Body of pancreas (tissue), 4 donors: ENCODE measurements at regions not wholly inside any gene's neighbourhood (a gene's known extent, or its start where the extent isn't known, plus 50 kb on each side); places are given as distances from the start of the nearest gene placed in this dataset.
"Not testable (repeated sequence)": the region's sequence is repeated elsewhere in the genome, so short reads cannot be mapped to it uniquely, and the experiment has no call there.

Experiments
- ATAC-seq: fragments of 150-250 bp; one replicate; pipeline ENCODE4 v1.9.1; 2016
- DNase-seq, 4 donors: peaks; one replicate each; pipeline ENCODE4 v3.0.0-alpha.2; 2019
- H3K27ac ChIP-seq, 4 donors: fragments of 200-600 bp; sonication (generic); 1 replicate in 3 of 4; 2 replicates in 1 of 4; pipeline versions ENCODE4 v1.5.1 to v1.6.1; 2016 to 2019; ENCODE audit warnings: mild to moderate bottlenecking in 1 of 4, mixed read lengths in 1 of 4, moderate library complexity in 1 of 4
- H3K27me3 ChIP-seq, 2 donors: fragments of 200-600 bp; sonication (generic); one replicate each; pipeline ENCODE4 v1.6.0; 2016; ENCODE audit warnings: mild to moderate bottlenecking in 1 of 2
- H3K36me3 ChIP-seq, 2 donors: fragments of 200-600 bp; sonication (generic); replicated peaks in 1 of 2; 2 replicates each; pipeline ENCODE4 v1.5.1; 2016; ENCODE audit warnings: low read depth in 2 of 2; ENCODE audit not compliant: insufficient read depth in 1 of 2
- H3K4me1 ChIP-seq: fragments of 200-600 bp; sonication (generic); one replicate; pipeline ENCODE4 v1.6.0; 2016
- H3K4me3 ChIP-seq, 2 donors: fragments of 200-600 bp; sonication (generic); 1 replicate in 1 of 2; 2 replicates in 1 of 2; pipeline ENCODE4 v1.5.1; 2016 to 2019
- H3K9me3 ChIP-seq, 3 donors: fragments of 200-600 bp; sonication (generic); 1 replicate in 2 of 3; 2 replicates in 1 of 3; pipeline ENCODE4 v1.5.1; 2016
- CTCF ChIP-seq, 7 experiments: fragments of 450-650 bp in 4 of 7; fragments of 200-600 bp in 3 of 7; sonication (generic) in 3 of 7; IDR thresholded peaks; one replicate each; pipeline ENCODE4 v1.5.1; 2016 to 2019; ENCODE audit warnings: antibody characterized with exemption in 7 of 7
- POLR2A ChIP-seq, 3 donors: fragments of 450-650 bp; IDR thresholded peaks; one replicate each; pipeline ENCODE4 v1.6.1; 2016; ENCODE audit warnings: antibody characterized with exemption in 3 of 3, mild to moderate bottlenecking in 2 of 3
- WGBS, 2 donors: methylation state at CpG; one replicate each; pipeline ENCODE4 v1.1.5; 2017; 5-methylcytosine and 5-hydroxymethylcytosine counted together
- intact Hi-C: fragments of 100-400 bp; cut with DNase I; formaldehyde crosslinking; loops from one replicate; pipeline ENCODE4 v1.15.1; 2023

DNA sequence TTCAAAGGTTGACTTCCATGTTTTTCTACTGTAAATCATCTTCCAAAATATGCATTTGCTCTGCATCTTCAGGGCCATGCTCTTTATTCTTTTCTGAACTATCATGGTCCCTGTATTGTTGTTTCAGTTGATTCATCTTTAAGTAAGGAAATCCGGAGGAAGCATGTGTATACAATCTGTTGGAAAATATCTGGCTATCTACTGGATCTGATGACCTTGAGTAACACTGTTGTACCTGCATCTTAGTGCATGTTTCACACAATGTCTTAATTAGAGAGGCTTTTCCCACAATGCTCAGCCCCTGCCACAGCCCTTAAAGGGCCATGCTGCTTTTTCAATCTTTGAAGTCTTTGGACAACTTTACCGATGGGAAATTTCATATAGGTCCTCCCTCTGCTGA, 61.8 kb upstream of the SH3RF1 start:
- Histone ChIP-seq H3K9me3 (no peaks in the 10 kb centered on the region), H3K27me3 (no peaks in the 10 kb centered on the region), H3K4me1 (no peaks in the 10 kb centered on the region), H3K27ac (no peak overlapping the region), H3K36me3 (no peaks in the 10 kb centered on the region), H3K4me3 (no peak overlapping the region)
- intact Hi-C loops = no loop called here
- ATAC-seq (no peak), DNase-seq (no peak)
- TF ChIP-seq POLR2A (IDR thresholded peaks at IDR 0.05) = no peak
- no peak for TF ChIP-seq CTCF (IDR thresholded peaks at IDR 0.05)
- WGBS, 2 donors = 60 to 89% methylated on average over 2 of the region's 2 CpGs

DNA sequence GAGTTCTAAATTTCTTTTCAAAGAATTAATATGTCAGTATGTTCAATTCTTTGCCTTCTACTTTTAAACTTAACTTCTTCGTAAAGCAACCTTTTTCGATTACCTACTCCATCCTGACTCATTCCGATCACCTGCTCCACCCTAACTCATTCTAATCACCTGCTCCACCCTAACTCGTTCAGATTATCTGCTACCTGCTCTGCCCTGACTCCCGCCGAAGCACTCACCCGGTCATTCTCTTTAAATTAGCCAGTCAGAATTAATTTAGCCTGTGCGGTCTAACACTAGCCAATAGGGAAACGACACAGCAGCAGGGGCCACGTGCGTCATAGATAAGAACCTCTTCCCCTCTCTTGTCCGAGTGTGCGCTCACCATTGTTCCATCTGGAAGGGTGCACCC, 60.1 kb upstream of the SH3RF1 start:
- no peak for TF ChIP-seq POLR2A (IDR thresholded peaks at IDR 0.05)
- no peak for TF ChIP-seq CTCF (IDR thresholded peaks at IDR 0.05)
- Histone ChIP-seq H3K27me3 (no peaks in the 10 kb centered on the region), H3K9me3 (no peaks in the 10 kb centered on the region), H3K36me3 (no peaks in the 10 kb centered on the region), H3K4me3 (no peak overlapping the region), H3K27ac (no peak overlapping the region), H3K4me1 (no peaks in the 10 kb centered on the region)
- ATAC-seq (no peak), DNase-seq (no peak)
- WGBS, 2 donors = 88% methylated on average over 13 of the region's 13 CpGs
- intact Hi-C loops = no loop called here

- no peak for ATAC-seq
- no peak overlapping the region for H3K4me3 ChIP-seq
- H3K27ac ChIP-seq = no peak overlapping the region
- no peak for TF ChIP-seq CTCF (IDR thresholded peaks at IDR 0.05)
- no peak for TF ChIP-seq POLR2A (IDR thresholded peaks at IDR 0.05)
- H3K36me3 ChIP-seq = no peaks in the 10 kb centered on the region
- intact Hi-C loops = no loop called here
- 88 to 93% methylated on average over 6 of the region's 6 CpGs for WGBS, 2 donors
- H3K4me1 ChIP-seq = no peaks in the 10 kb centered on the region
- no peaks in the 10 kb centered on the region for H3K9me3 ChIP-seq
- DNase-seq = no peak
- H3K27me3 ChIP-seq = no peaks in the 10 kb centered on the region
Measured at GRCh38 chr4:169330095-169330494, 59.3 kb upstream of the SH3RF1 start.

DNA sequence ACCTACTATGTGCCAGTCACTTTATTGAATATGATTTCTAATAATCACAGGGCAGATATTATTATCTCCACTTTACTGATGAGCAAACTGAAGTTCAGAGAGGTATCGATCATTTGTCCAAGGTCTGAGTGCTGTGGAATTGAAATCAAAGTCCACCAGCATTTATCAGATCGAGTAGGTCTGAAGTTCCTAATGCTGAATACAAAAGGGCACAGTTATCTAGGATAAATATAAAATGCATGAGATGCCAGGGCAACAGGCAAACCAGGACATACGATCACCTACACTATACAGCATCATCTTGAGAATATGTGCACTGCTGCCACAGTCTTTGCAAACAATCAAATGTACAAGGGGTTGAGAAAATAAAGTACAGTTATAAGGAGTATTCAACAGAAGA, 57.2 kb upstream of the SH3RF1 start:
- H3K9me3 ChIP-seq = no peaks in the 10 kb centered on the region
- H3K27me3 ChIP-seq = no peaks in the 10 kb centered on the region
- no peak overlapping the region for H3K4me3 ChIP-seq
- intact Hi-C loops = no loop called here
- TF ChIP-seq POLR2A (IDR thresholded peaks at IDR 0.05) (no peak), CTCF (IDR thresholded peaks at IDR 0.05) (no peak)
- 36 to 39% methylated on average over 3 of the region's 3 CpGs for WGBS, 2 donors
- no peak overlapping the region for H3K27ac ChIP-seq
- no peak for ATAC-seq
- H3K4me1 ChIP-seq = no peaks in the 10 kb centered on the region
- no peaks in the 10 kb centered on the region for H3K36me3 ChIP-seq
- no peak for DNase-seq

DNA sequence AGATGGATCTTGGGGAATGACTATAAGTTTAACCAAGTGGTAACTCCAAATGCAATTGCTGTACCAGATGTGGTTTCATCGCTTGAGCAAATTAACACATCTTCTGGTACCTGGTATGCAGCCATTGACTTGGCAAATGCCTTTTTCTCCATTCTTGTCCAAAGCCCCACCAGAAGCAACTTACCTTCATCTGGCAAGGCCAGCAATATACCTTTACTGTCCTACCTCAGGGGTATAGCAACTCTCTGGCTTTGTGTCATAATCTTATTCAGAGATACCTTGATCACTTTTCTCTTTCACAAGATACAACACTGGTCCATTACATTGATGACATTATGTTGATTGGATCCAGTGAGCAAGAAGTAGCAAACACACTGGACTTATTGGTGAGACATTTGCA, 53.2 kb upstream of the SH3RF1 start:
- WGBS, 2 donors = 94 to 100% methylated on average over 1 of the region's 1 CpG

GRCh38 chr4:169322833-169323232, 52.1 kb upstream of the SH3RF1 start:
- H3K4me1 ChIP-seq, H3K9me3 ChIP-seq, DNase-seq, ATAC-seq, H3K36me3 ChIP-seq, H3K27me3 ChIP-seq, H3K27ac ChIP-seq, intact Hi-C loops, H3K4me3 ChIP-seq: not testable (repeated sequence)

More for the DNA sequence above, 53.2 kb upstream of the SH3RF1 start:
- H3K9me3 ChIP-seq, H3K27ac ChIP-seq, DNase-seq, H3K36me3 ChIP-seq, H3K4me1 ChIP-seq, ATAC-seq, H3K4me3 ChIP-seq, intact Hi-C loops, H3K27me3 ChIP-seq: not testable (repeated sequence)
